ENCODE measurements at regions not wholly inside any gene's neighbourhood (a gene's known extent, or its start where the extent isn't known, plus 50 kb on each side); places are given as distances from the start of the nearest gene placed in this dataset.

GRCh38 chr14:85798856-85799255 lies 268.9 kb downstream of the FLRT2 start:
- DNase-seq: no peak

- no peak for DNase-seq
These were observed 263.6 kb downstream of the FLRT2 start for GRCh38 chr14:85793533-85793932.

- no peak for DNase-seq
These were observed 259.6 kb downstream of the FLRT2 start for GRCh38 chr14:85789506-85789905.

GRCh38 chr14:85788470-85789233 lies 258.7 kb downstream of the FLRT2 start:
- no peak for DNase-seq

- DNase-seq: no peak
These were observed 236.4 kb downstream of the FLRT2 start for GRCh38 chr14:85766295-85766694.

GRCh38 chr14:85764822-85765221 lies 234.9 kb downstream of the FLRT2 start:
- no peak for DNase-seq

- no peak for DNase-seq
These were observed 232.6 kb downstream of the FLRT2 start for GRCh38 chr14:85762526-85762925.

- DNase-seq: no peak
These were observed 222.2 kb downstream of the FLRT2 start for GRCh38 chr14:85752175-85752574.

GRCh38 chr14:85744573-85744972 lies 214.6 kb downstream of the FLRT2 start:
- DNase-seq: no peak

GRCh38 chr14:85732031-85732430 lies 202.1 kb downstream of the FLRT2 start:
- no peak for DNase-seq

GRCh38 chr14:85731186-85731585 lies 201.2 kb downstream of the FLRT2 start:
- DNase-seq: no peak

- no peak for DNase-seq
These were observed 198.6 kb downstream of the FLRT2 start for GRCh38 chr14:85728476-85729065.

- DNase-seq: no peak
These were observed 184.1 kb downstream of the FLRT2 start for GRCh38 chr14:85714069-85714468.

GRCh38 chr14:85711620-85712019 lies 181.7 kb downstream of the FLRT2 start:
- no peak for DNase-seq

Data from NCI-H187 (cell line).